H1 (cell line): ENCODE measurements at regions not wholly inside any gene's neighbourhood (a gene's known extent, or its start where the extent isn't known, plus 50 kb on each side); places are given as distances from the start of the nearest gene placed in this dataset.

ENCODE experiments used
- CTCF ChIA-PET: fragments of 300-600 bp; sonication (Branson Sonifier 250); formaldehyde crosslinking; loops from one replicate; lab custom pipeline; 2021; ENCODE audit not compliant: partially characterized antibody; lab: Charles Lee
- POLR2A ChIA-PET: fragments of 300-600 bp; sonication (Branson Sonifier 250); formaldehyde crosslinking; loops from one replicate; lab custom pipeline; 2021; ENCODE audit warnings: inconsistent platforms; ENCODE audit not compliant: partially characterized antibody; lab: Charles Lee
- DNase-seq, 2 experiments: peaks; one replicate each; pipeline versions ENCODE4 v3.0.0 to v3.0.0-alpha.2; 2010 to 2022; ENCODE audit warnings: low spot score in 2 of 2, low read depth in 1 of 2, mixed read lengths in 1 of 2
- FAIRE-seq: peaks from 2 replicates; lab custom pipeline; 2011; peaks lifted over from hg19 to GRCh38; lab: Jason Lieb, UNC
- H2AFZ ChIP-seq: 2 replicates; pipeline ENCODE4 v1.8.1; 2012; ENCODE audit warnings: low read length, inconsistent platforms
- H2AK5ac ChIP-seq: 2 replicates; pipeline ENCODE4 v1.6.1; 2013; ENCODE audit warnings: low read depth, low read length
- H2BK120ac ChIP-seq: replicated peaks from 2 replicates; pipeline ENCODE3; 2013; ENCODE audit warnings: low read depth, low read length, inconsistent platforms
- H2BK12ac ChIP-seq: 2 replicates; pipeline ENCODE4 v1.6.1; 2013; ENCODE audit warnings: low read depth, low read length
- H2BK15ac ChIP-seq: 2 replicates; pipeline ENCODE4 v1.6.1; 2013; ENCODE audit warnings: low read length
- H2BK20ac ChIP-seq: 2 replicates; pipeline ENCODE4 v1.6.1; 2013; ENCODE audit warnings: low read length
- H2BK5ac ChIP-seq: 2 replicates; pipeline ENCODE4 v1.6.1; 2013; ENCODE audit warnings: low read depth, low read length
- H3K14ac ChIP-seq: 2 replicates; pipeline ENCODE4 v1.6.1; 2013; ENCODE audit warnings: inconsistent platforms; ENCODE audit not compliant: insufficient read length
- H3K18ac ChIP-seq: 2 replicates; pipeline ENCODE4 v1.6.1; 2013; ENCODE audit warnings: low read length; ENCODE audit errors: extremely low read depth
- H3K23ac ChIP-seq: 2 replicates; pipeline ENCODE4 v1.6.1; 2013; ENCODE audit warnings: inconsistent platforms; ENCODE audit not compliant: insufficient read length
- H3K23me2 ChIP-seq: 2 replicates; pipeline ENCODE4 v1.6.1; 2013; ENCODE audit warnings: low read depth, low read length
- H3K27ac ChIP-seq: 2 replicates; pipeline ENCODE4 v1.6.1; 2011; ENCODE audit warnings: low read depth, low read length, inconsistent platforms
- H3K27me3 ChIP-seq, 4 experiments: replicated peaks in 1 of 4; 1 replicate in 1 of 4; 2 replicates in 3 of 4; pipeline versions ENCODE4 v1.6.1 to v1.8.1; 2011 to 2013; ENCODE audit warnings: low read length in 3 of 4, mild to moderate bottlenecking in 3 of 4, inconsistent platforms in 2 of 4, mixed read lengths in 2 of 4, moderate library complexity in 1 of 4; ENCODE audit not compliant: control insufficient read depth in 3 of 4, insufficient read depth in 3 of 4; ENCODE audit errors: extremely low read depth in 1 of 4
- H3K36me3 ChIP-seq, 4 experiments: 2 replicates each; pipeline versions ENCODE4 v1.6.1 to v1.8.1; 2011 to 2013; ENCODE audit warnings: mild to moderate bottlenecking in 4 of 4, low read length in 3 of 4, moderate library complexity in 2 of 4, control low read depth in 1 of 4, inconsistent platforms in 1 of 4; ENCODE audit not compliant: insufficient read depth in 4 of 4, control insufficient read depth in 2 of 4
- H3K4ac ChIP-seq: replicated peaks from 2 replicates; pipeline ENCODE3; 2013; ENCODE audit warnings: low read length, low read depth, mixed read lengths, inconsistent platforms; ENCODE audit not compliant: insufficient read length
- H3K4me1 ChIP-seq, 4 experiments: replicated peaks in 1 of 4; 1 replicate in 1 of 4; 2 replicates in 3 of 4; pipeline versions ENCODE4 v1.6.1 to v1.8.1; 2011 to 2013; ENCODE audit warnings: low read length in 3 of 4, inconsistent platforms in 2 of 4, mixed read lengths in 1 of 4; ENCODE audit not compliant: insufficient read depth in 4 of 4, control insufficient read depth in 3 of 4
- H3K4me2 ChIP-seq, 2 experiments: 2 replicates each; pipeline versions ENCODE4 v1.6.1 to v1.8.1; 2011 to 2013; ENCODE audit warnings: low read depth in 2 of 2, low read length in 2 of 2, control low read depth in 1 of 2, inconsistent platforms in 1 of 2, mild to moderate bottlenecking in 1 of 2; ENCODE audit not compliant: insufficient read depth in 1 of 2
- H3K4me3 ChIP-seq, 4 experiments: fragments of 200-600, 300-600 bp in 1 of 4; sonication (generic), shearing (Covaris generic), sonication (Bioruptor Twin) in 1 of 4; 2 replicates each; pipeline versions ENCODE4 v1.5.1 to v1.8.1; 2011 to 2016; ENCODE audit warnings: low read length in 4 of 4, low read depth in 3 of 4, control low read depth in 2 of 4, inconsistent platforms in 2 of 4, mild to moderate bottlenecking in 2 of 4, mixed read lengths in 1 of 4, moderate library complexity in 1 of 4; ENCODE audit not compliant: insufficient read depth in 2 of 4; ENCODE audit errors: extremely low read depth in 1 of 4
- H3K56ac ChIP-seq: replicated peaks from 2 replicates; pipeline ENCODE3; 2013; ENCODE audit warnings: low read depth, mild to moderate bottlenecking, mixed read lengths, low read length, inconsistent platforms; ENCODE audit not compliant: insufficient read length
- H3K79me1 ChIP-seq: 2 replicates; pipeline ENCODE4 v1.6.1; 2013; ENCODE audit warnings: low read depth, low read length, control low read depth
- H3K79me2 ChIP-seq, 2 experiments: 2 replicates each; pipeline versions ENCODE4 v1.6.1 to v1.8.1; 2012 to 2013; ENCODE audit warnings: low read length in 2 of 2, mild to moderate bottlenecking in 2 of 2, inconsistent platforms in 1 of 2; ENCODE audit not compliant: insufficient read depth in 2 of 2, control insufficient read depth in 1 of 2
- H3K9ac ChIP-seq, 4 experiments: replicated peaks in 1 of 4; 1 replicate in 1 of 4; 2 replicates in 3 of 4; pipeline versions ENCODE4 v1.6.1 to v1.8.1; 2011 to 2013; ENCODE audit warnings: low read depth in 3 of 4, low read length in 3 of 4, control low read depth in 2 of 4, mild to moderate bottlenecking in 2 of 4, moderate library complexity in 2 of 4, inconsistent platforms in 1 of 4; ENCODE audit errors: extremely low read depth in 1 of 4
- H3K9me3 ChIP-seq, 2 experiments: 2 replicates each; pipeline versions ENCODE4 v1.6.1 to v1.8.1; 2012 to 2013; ENCODE audit warnings: mild to moderate bottlenecking in 2 of 2, moderate library complexity in 2 of 2, control low read depth in 1 of 2, inconsistent platforms in 1 of 2, low read depth in 1 of 2, low read length in 1 of 2, mixed read lengths in 1 of 2; ENCODE audit not compliant: insufficient read depth in 2 of 2
- H4K20me1 ChIP-seq, 2 experiments: replicated peaks in 1 of 2; 2 replicates each; pipeline versions ENCODE3 to v1.8.1; 2011 to 2013; ENCODE audit warnings: inconsistent platforms in 2 of 2, low read length in 2 of 2, mild to moderate bottlenecking in 1 of 2; ENCODE audit not compliant: insufficient read depth in 2 of 2, control insufficient read depth in 1 of 2
- H4K5ac ChIP-seq: 2 replicates; pipeline ENCODE4 v1.6.1; 2013; ENCODE audit warnings: low read length, low read depth, mixed read lengths, inconsistent platforms; ENCODE audit not compliant: insufficient read length
- H4K8ac ChIP-seq: 2 replicates; pipeline ENCODE4 v1.8.0; 2013; ENCODE audit warnings: mild to moderate bottlenecking, moderate library complexity, low read length, inconsistent platforms; ENCODE audit not compliant: insufficient read depth; ENCODE audit errors: extremely low read depth
- H4K91ac ChIP-seq: replicated peaks from 2 replicates; pipeline ENCODE3; 2013; ENCODE audit warnings: low read length, mixed read lengths, inconsistent platforms; ENCODE audit not compliant: insufficient read length
- TEAD4 ChIP-seq: IDR thresholded peaks from 2 replicates; pipeline ENCODE4 v1.6.1; 2012; ENCODE audit warnings: low read depth, low read length, inconsistent platforms, mixed read lengths
- WGBS, 2 experiments: shearing (Covaris generic) in 1 of 2; methylation state at CpG; one replicate each; pipeline versions ENCODE4 v1.1.6 to v1.1.7; 2013 to 2015; ENCODE audit warnings: low lambda C conversion rate in 2 of 2, mixed read lengths in 2 of 2, inconsistent platforms in 1 of 2, low coverage in 1 of 2, missing lambda C conversion rate in 1 of 2; ENCODE audit not compliant: insufficient replicate concordance in 2 of 2, insufficient coverage in 1 of 2, insufficient read length in 1 of 2; ENCODE audit errors: extremely low coverage in 1 of 2, missing lambda C conversion rate in 1 of 2; 5-methylcytosine and 5-hydroxymethylcytosine counted together

GRCh38 chr13:72559716-72560115 is 167.7 kb downstream of the MZT1 start:
- Histone ChIP-seq H4K20me1 (no peaks in the 10 kb centered on the region), H3K4me3 (no peak overlapping the region), H3K14ac (no peak overlapping the region), H3K4me1 (no peaks in the 10 kb centered on the region), H3K9me3 (no peaks in the 10 kb centered on the region), H2BK5ac (no peak overlapping the region), H3K4ac (no peak overlapping the region), H2AK5ac (no peak overlapping the region), H2BK20ac (no peak overlapping the region), H3K56ac (no peak overlapping the region), H3K27ac (no peak overlapping the region), H3K4me2 (no peak overlapping the region), H3K23me2 (no peaks in the 10 kb centered on the region), H3K18ac (no peak overlapping the region), H3K79me2 (no peaks in the 10 kb centered on the region), H2BK12ac (no peak overlapping the region), H4K91ac (no peak overlapping the region), H4K5ac (no peak overlapping the region), H3K79me1 (no peaks in the 10 kb centered on the region), H3K9ac (no peak overlapping the region), H2AFZ (no peak overlapping the region), H2BK15ac (no peak overlapping the region), H2BK120ac (no peak overlapping the region), H3K27me3 (no peaks in the 10 kb centered on the region), H3K36me3 (no peaks in the 10 kb centered on the region), H3K23ac (no peak overlapping the region), H4K8ac (no peak overlapping the region)
- POLR2A ChIA-PET: no interaction called here
- CTCF ChIA-PET: no interaction called here
- WGBS, 2 experiments: 87% methylated on average over 2 of the region's 2 CpGs; no CpG with 5 or more reads in 1 of the 2 experiments
- FAIRE-seq (no peak), DNase-seq (no peak)
- no peak for TF ChIP-seq TEAD4
